Activated CD8-positive, alpha-beta memory T cell treated with anti-CD3 and anti-CD28 coated beads for 36 hours (primary cell): ENCODE measurements at regions not wholly inside any gene's neighbourhood (a gene's known extent, or its start where the extent isn't known, plus 50 kb on each side); places are given as distances from the start of the nearest gene placed in this dataset.

Source experiments
- CTCF ChIA-PET: fragments of 350-600 bp; sonication (Branson Sonifier 250); formaldehyde crosslinking; loops from one replicate; lab custom pipeline; 2021; ENCODE audit warnings: antibody characterized with exemption; lab: Charles Lee
- POLR2A ChIA-PET: fragments of 350-600 bp; sonication (Branson Sonifier 250); formaldehyde crosslinking; loops from one replicate; lab custom pipeline; 2021; ENCODE audit warnings: antibody characterized with exemption; lab: Charles Lee

GRCh38 chr2:215707608-215708007 lies 271.7 kb upstream of the FN1 start:
- ChIA-PET POLR2A (interaction anchor here (0.6 kb wide), 1 partner anchor 755 kb away, joined by 3 read pairs; no protein-coding TSS in a partner anchor), CTCF (no interaction called here)

DNA sequence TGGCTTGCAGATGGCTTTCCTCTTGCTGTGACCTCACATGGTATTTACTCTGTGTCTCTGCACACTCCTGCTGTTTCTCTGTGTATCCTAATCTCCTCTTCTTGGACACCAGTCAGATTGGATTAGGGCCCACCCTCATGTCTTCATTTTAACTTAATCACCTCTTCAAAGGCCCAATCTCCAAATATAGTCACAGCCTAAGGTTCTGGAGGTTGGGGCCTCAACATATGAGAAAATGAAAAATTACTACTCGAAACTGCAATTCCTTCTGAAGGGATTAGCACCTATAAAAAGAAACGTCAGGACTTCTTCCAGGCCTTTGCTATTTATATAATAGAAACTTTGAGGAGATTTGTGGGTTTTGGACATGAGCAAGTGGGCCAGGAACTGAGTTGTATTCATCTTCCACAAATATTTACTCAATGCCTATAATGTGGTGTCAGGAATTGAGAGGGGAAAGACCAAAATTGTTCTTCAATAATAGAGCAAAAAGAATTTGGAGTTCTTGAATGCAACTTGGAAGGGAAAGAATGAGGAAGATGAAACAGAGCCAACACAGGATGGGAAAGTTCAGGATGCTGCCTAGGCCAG lies 270.0 kb upstream of the FN1 start:
- ChIA-PET CTCF (no interaction called here), POLR2A (no interaction called here)

DNA sequence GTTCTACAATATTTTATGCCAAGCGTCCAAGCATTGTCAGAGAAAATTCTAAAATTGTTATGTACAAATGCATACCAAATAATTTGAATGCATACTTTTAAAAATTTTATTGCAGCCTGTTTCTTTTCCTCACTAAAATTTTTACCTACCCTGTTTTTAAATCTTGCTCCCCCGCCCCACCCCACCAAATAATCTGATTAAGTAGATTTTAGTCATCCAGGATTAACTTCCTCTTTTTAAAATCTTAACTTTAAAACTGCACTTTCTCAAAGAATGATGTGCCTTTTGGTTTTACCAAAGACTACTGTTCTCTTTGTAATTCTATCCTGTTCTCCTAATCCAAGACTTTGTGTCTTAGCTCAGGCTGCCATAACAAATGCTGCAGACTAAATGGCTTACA lies 269.4 kb upstream of the FN1 start:
- ChIA-PET CTCF (no interaction called here), POLR2A (no interaction called here)

DNA sequence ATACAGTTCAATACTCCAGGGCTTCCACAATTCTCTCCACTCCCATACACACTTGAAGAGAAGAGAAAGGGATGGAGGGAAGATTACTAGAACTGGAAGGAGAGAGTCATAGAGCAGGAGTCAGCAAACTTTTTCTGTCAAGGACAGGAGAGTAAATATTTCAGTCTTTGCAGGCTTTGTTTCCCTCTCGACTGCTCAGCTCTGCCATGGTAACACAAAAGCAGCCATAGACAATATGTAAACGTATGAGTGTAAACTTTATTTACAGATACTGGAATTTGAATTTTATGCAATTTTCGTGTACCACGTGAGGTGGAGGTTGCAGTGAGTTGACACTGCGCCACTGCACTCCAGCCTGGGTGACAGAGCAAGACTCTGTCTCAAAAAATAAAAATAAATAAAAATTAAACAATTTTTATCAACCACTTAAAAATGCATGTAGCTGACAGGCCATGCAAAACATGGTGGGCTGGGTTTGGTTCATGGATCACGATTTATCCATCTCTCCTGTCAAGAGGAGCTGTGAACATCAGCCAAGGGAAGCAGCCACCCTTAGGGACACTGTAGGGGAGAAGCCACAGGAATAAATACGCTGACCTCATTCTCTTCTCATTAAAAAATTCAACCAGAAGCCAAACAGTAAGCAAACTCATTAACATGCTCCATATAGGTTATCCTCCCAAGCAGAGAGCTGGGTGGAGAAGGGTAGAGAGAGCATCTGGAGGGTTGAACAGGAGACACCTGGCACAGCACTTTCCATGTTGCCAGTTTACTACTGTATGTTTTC lies 266.4 kb upstream of the FN1 start:
- POLR2A ChIA-PET: no interaction called here
- CTCF ChIA-PET: no interaction called here

- CTCF ChIA-PET: no interaction called here
- POLR2A ChIA-PET: no interaction called here
Measured at GRCh38 chr2:215699700-215700538, 264.1 kb upstream of the FN1 start.

GRCh38 chr2:215699018-215699417 lies 263.1 kb upstream of the FN1 start:
- CTCF ChIA-PET: no interaction called here
- POLR2A ChIA-PET: no interaction called here

DNA sequence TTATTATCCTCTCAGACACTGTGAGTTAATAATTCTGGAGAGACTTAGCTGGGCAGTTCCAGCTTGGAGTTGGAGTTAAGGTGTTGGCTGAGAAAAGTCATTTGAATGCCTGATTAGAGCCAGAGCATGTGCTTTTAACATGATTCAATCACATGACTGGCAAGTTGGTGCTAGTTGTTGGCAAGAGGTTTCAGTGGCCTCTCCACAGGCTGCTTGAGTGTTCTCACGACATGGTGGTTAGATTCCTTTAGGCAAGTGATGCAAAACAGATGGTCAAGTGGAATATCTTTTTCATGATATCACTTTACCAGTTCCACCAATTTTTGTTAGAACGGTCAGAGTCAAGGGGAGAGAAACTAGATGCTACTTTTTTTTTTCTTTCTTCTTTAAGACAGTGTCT lies 262.7 kb upstream of the FN1 start:
- POLR2A ChIA-PET: no interaction called here
- CTCF ChIA-PET: no interaction called here

GRCh38 chr2:215697496-215697895 lies 261.6 kb upstream of the FN1 start:
- ChIA-PET POLR2A (no interaction called here), CTCF (no interaction called here)

DNA sequence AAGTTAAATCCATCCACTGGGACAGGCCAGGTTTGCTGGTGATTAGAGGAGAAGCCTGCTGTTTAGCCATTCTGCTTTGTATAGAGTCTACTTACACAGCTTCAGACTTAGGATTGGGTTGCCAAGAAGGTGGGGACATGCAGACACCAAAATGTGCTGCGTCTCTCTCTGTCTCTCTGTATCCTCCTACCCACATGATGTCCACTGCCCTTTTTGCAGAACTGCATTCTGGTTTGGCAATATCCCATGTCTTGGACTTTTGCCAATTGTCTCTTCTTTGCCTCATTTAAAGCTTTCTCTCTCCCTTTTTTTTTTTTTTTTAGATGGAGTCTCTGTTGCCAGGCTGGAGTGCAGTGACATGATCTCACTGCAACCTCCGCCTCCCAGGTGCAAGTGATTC lies 261.1 kb upstream of the FN1 start:
- POLR2A ChIA-PET: no interaction called here
- CTCF ChIA-PET: no interaction called here

- CTCF ChIA-PET: no interaction called here
- POLR2A ChIA-PET: no interaction called here
Measured at GRCh38 chr2:215695861-215696260, 260.0 kb upstream of the FN1 start.

DNA sequence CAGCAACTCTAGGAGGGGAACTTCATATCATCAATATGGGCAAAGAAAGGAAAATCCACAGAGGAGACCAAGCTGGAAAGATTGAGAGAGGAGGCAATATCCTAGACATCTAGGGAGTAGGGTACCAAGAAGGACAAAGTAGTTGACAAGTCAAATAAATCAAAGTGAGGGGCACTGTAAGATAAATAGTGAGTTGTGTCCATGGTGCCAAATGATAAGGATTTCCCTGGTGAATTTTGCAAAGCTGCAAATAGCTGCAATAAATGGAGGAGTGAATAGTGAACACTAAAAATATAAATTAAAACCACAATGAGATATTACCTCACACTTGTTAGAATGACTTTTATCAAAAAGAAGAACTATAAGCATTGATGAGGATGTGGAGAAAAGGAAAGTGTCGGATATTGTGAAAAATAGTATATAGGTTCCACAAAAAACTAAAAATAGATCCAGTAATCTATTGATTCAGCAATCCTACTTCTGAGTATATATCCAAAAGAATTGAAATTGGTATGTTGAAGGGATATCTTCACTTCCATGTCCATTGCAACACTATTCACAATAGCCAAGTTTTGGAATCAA lies 258.2 kb upstream of the FN1 start:
- ChIA-PET CTCF (no interaction called here), POLR2A (no interaction called here)

- CTCF ChIA-PET: no interaction called here
- POLR2A ChIA-PET: no interaction called here
Measured at GRCh38 chr2:215693193-215693998, 257.5 kb upstream of the FN1 start.

GRCh38 chr2:215692387-215693079 lies 256.7 kb upstream of the FN1 start:
- CTCF ChIA-PET: no interaction called here
- POLR2A ChIA-PET: no interaction called here

DNA sequence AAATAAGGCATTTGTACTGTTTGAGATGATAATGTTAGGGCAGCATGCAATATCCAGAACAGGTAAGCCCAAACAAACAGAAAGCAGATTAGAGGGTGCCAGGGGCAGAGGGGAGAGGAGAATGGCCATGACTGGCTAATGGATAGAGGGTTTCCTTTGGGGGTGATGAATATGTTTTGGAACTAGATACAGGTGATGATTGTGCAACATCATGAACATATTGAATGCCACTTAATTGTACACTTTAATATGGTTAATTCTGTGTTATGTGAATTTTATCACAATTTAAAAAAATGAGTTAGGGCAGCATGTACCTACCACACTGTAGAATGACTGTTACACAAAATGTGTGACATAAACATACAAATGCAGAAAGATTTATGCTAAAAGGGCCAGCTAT lies 255.5 kb upstream of the FN1 start:
- CTCF ChIA-PET: no interaction called here

GRCh38 chr2:215687149-215688031 lies 251.5 kb upstream of the FN1 start:
- CTCF ChIA-PET: no interaction called here
- POLR2A ChIA-PET: no interaction called here

More for the DNA sequence above, 255.5 kb upstream of the FN1 start:
- POLR2A ChIA-PET: no interaction called here

DNA sequence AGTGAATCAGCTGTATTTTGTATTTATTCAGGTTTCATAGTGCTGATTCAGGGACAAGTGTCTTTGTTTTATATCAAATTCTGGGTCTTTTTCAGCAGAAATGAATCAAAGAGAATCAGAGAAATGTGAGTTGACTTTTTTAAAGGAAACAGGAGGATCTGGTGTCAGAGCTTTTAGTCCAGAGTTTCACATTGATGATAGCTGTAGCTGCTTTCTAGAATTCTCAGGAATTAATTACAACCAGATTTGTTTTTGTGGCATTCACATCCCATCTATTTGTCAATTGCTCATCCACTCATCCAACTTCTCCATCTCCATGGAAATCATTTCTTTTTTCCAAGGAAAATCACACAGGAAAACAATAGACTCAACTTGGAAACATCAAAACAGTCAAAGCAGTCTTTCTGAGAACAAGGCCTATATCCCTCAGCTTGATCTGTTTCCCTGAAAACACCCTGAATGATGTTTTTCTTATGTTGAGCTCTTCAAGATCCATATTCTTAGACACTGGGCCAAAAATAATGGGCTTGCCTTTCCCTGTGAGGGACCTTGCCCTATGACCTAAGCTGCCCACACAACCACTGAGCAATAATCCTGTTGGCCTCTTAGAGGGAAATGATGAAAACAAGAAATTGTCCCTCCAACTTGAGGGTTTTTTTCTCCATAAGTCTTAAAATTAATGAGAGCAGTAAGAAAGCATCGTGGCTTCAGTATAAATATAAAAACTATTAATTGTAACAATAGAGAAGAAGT lies 249.5 kb upstream of the FN1 start:
- CTCF ChIA-PET: no interaction called here
- POLR2A ChIA-PET: no interaction called here
